ES-I3 (cell line): ENCODE measurements at regions not wholly inside any gene's neighbourhood (a gene's known extent, or its start where the extent isn't known, plus 50 kb on each side); places are given as distances from the start of the nearest gene placed in this dataset.

Experiments
- H3K36me3 ChIP-seq: 2 replicates; pipeline ENCODE4 v1.6.1; 2013; ENCODE audit warnings: mild to moderate bottlenecking, low read length, control low read depth, moderate library complexity; ENCODE audit not compliant: insufficient read depth
- H3K4me1 ChIP-seq: 2 replicates; pipeline ENCODE4 v1.6.1; 2013; ENCODE audit warnings: mild to moderate bottlenecking, control low read depth, low read length; ENCODE audit not compliant: insufficient read depth
- H3K9ac ChIP-seq: 2 replicates; pipeline ENCODE4 v1.6.1; 2013; ENCODE audit warnings: low read depth, mild to moderate bottlenecking, low read length, moderate library complexity
- H3K9me3 ChIP-seq: 2 replicates; pipeline ENCODE4 v1.6.1; 2013; ENCODE audit warnings: mild to moderate bottlenecking, low read length, moderate library complexity; ENCODE audit not compliant: control insufficient read depth, insufficient read depth

DNA sequence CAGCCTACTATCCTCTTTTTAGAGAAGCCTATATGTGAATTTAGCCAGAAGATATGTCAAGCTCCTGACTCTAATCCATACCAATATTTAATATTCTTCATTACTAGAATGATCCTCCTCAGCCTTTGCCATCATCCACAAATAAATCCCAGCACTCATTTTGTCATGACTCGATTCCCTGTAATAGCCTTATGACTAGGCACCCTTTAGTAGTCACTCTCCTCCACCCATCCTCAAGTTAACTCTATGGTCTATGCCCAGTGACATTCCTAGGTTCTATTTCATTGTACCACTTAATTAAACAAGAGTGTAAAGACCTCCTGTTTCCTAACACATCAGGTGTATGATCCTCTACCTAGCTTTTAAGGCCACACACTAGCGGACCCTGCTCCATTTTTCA is 450.4 kb upstream of the CITED2 start:
- H3K9me3 ChIP-seq = no peaks in the 10 kb centered on the region
- H3K4me1 ChIP-seq = no peaks in the 10 kb centered on the region
- no peak overlapping the region for H3K9ac ChIP-seq
- no peaks in the 10 kb centered on the region for H3K36me3 ChIP-seq

DNA sequence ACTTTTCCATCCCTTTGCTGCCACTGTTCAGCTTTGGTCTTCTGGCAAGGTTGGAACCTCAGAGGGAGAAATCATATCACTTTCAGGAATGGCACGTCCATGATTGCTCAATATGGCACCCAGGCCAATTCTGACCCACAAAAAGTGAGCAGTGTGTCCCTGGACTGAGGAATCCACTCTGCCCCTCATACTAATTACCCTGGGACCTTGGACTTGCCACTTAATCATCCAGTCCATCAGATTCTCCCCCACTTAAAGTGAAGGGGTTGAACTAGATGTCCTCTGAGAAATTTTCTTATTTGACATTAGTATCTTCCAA is 449.3 kb upstream of the CITED2 start:
- Histone ChIP-seq H3K9me3 (no peaks in the 10 kb centered on the region), H3K9ac (no peak overlapping the region), H3K4me1 (no peaks in the 10 kb centered on the region), H3K36me3 (no peaks in the 10 kb centered on the region)

DNA sequence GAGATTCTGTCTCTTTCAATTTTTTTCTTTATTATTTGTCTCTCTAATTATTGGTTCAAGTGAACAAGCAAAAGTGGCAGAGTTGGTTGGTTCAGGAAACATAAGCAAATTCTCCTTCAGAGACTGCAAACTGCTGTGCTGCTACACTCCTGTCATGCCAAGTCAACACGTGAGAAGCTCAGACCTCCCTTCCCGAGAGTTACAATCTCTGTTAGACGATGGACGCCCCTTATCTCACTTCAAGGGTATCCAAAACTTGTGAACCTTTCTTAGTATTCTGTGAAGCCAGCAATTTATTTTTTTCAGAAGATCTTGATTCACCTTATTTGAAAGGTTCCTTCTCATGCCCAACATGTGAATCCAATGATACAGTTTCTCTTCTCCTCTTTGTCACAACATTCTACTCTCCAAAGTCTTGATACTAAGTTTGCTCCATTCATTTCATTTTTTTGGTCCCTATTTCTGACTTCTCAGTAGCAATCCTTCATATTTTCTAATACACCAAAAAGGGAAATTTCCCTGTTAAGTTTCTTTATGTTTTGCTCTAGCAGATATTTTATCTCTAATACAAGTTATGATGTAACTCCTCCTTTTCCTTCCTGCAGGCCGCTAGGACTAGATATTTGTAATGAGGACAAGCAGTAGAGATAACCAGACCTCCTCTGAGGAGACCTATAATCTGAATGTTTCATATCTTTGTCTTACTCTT is 448.8 kb upstream of the CITED2 start:
- Histone ChIP-seq H3K9me3 (no peaks in the 10 kb centered on the region), H3K36me3 (no peaks in the 10 kb centered on the region), H3K9ac (no peak overlapping the region), H3K4me1 (no peaks in the 10 kb centered on the region)

- Histone ChIP-seq H3K9me3 (no peaks in the 10 kb centered on the region), H3K36me3 (no peaks in the 10 kb centered on the region), H3K9ac (no peak overlapping the region), H3K4me1 (no peaks in the 10 kb centered on the region)
Observed at GRCh38 chr6:139821676-139822223, 447.3 kb upstream of the CITED2 start.

- H3K36me3 ChIP-seq = no peaks in the 10 kb centered on the region
- H3K4me1 ChIP-seq = no peaks in the 10 kb centered on the region
- no peak overlapping the region for H3K9ac ChIP-seq
- no peaks in the 10 kb centered on the region for H3K9me3 ChIP-seq
Observed at GRCh38 chr6:139820210-139820609, 445.8 kb upstream of the CITED2 start.

DNA sequence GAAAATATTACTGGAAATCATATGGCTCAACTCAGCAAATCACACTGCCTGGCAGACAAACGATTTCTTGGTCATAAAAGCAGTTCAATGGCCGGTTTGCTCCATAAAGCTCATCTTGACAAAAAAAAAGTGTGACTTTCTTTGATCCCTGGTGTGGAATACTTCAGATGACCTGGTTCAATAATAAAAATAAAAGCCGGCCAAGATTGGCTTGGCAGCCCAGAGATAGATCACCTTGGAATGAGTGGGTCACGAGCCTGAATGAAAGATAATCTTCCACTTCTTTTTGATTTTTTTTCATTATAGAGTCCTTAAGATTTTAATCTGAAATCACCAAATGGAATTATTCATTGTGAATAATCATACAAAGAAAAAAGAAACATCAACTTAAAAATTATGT is 445.3 kb upstream of the CITED2 start:
- H3K9ac ChIP-seq = no peak overlapping the region
- no peaks in the 10 kb centered on the region for H3K9me3 ChIP-seq
- no peaks in the 10 kb centered on the region for H3K36me3 ChIP-seq
- no peaks in the 10 kb centered on the region for H3K4me1 ChIP-seq

GRCh38 chr6:139812939-139813338 is 438.5 kb upstream of the CITED2 start:
- no peaks in the 10 kb centered on the region for H3K36me3 ChIP-seq
- no peaks in the 10 kb centered on the region for H3K9me3 ChIP-seq
- no peak overlapping the region for H3K9ac ChIP-seq
- no peaks in the 10 kb centered on the region for H3K4me1 ChIP-seq

DNA sequence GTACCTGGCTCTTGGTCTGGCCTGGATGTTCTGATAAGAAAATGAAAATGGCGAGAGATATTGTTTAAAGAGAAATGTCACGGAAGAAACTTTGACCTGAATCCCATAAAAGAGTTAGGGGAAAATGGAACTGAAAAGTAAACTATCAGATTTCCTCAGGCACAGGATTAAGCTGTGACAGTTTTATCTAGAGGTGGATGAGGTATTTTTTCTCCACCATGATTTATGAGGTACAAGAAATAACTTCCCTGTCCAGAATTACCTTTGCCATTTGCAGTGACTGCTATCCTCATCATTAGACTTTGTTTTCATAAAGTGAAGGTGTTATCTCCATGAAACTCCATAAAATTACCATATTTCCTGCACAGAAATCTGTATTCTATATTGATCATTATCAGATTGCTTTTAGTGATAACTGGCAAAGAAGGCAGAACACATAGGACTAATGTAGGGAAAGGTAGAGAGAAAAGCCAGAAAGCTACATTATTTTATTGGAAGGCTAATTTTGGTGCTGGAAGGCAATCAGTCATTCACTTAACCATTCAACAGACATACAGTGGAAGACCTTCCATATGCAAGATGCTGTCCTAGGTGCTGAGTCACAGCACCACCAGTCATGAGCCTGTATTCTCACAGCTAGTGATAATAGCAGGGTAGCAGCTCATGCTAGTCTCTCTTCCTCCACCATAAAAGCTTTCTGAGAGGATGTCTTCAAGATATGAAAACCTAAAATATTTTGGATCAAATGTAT is 427.3 kb upstream of the CITED2 start:
- Histone ChIP-seq H3K9me3 (0 out of 2 replicates have a peak, but pooled peaks cover 2% of the 10 kb centered on the region), H3K9ac (no peak overlapping the region), H3K4me1 (no peaks in the 10 kb centered on the region), H3K36me3 (no peaks in the 10 kb centered on the region; the same call in 1 of the 2 replicates)

- 0 out of 2 replicates have a peak, but pooled peaks cover 2% of the 10 kb centered on the region for H3K9me3 ChIP-seq
- no peak overlapping the region for H3K9ac ChIP-seq
- no peaks in the 10 kb centered on the region; the same call in 1 of the 2 replicates for H3K36me3 ChIP-seq
- H3K4me1 ChIP-seq = no peaks in the 10 kb centered on the region
Observed at GRCh38 chr6:139800837-139801236, 426.4 kb upstream of the CITED2 start.

GRCh38 chr6:139790527-139790926 is 416.1 kb upstream of the CITED2 start:
- H3K9me3 ChIP-seq = peaks cover 3% of the 10 kb centered on the region; the same call in 1 of the 2 replicates
- H3K9ac ChIP-seq = no peak overlapping the region
- no peaks in the 10 kb centered on the region for H3K4me1 ChIP-seq
- no peaks in the 10 kb centered on the region for H3K36me3 ChIP-seq

DNA sequence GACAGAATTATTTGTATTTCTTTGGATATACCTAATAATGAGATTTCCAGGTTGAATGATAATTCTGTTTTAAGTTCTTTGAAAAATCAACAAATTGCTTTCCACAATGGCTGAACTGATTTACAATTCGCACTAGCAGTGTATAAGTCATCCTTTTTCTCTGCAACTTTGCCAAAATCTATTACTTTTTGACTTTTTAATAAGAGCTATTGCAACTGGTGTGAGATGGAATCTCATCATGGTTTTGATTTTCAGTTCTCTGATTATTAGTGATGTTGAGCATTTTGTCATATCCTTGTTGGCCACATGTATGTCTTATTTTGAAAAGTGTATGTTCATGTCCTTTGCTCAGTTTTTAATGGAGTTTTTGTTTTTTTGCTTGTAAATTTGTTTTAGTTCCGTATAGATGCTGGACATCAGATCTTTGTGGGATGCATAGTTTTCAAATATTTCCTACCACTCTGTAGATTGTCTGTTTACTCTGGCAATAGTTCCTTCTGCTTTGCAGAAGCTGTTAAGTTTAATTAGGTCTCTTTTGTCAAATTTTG is 409.8 kb upstream of the CITED2 start:
- no peaks in the 10 kb centered on the region for H3K36me3 ChIP-seq

GRCh38 chr6:139779988-139780774 is 405.7 kb upstream of the CITED2 start:
- H3K9ac ChIP-seq = no peak overlapping the region
- no peaks in the 10 kb centered on the region for H3K36me3 ChIP-seq
- H3K4me1 ChIP-seq = peaks cover 28% of the 10 kb centered on the region
- H3K9me3 ChIP-seq = no peaks in the 10 kb centered on the region

More for the DNA sequence above, 409.8 kb upstream of the CITED2 start:
- no peaks in the 10 kb centered on the region for H3K4me1 ChIP-seq
- peaks cover 2% of the 10 kb centered on the region; the same call in 1 of the 2 replicates for H3K9me3 ChIP-seq
- H3K9ac ChIP-seq = no peak overlapping the region

- Histone ChIP-seq H3K36me3 (no peaks in the 10 kb centered on the region), H3K9ac (no peak overlapping the region), H3K4me1 (peaks cover 28% of the 10 kb centered on the region), H3K9me3 (no peaks in the 10 kb centered on the region)
Observed at GRCh38 chr6:139778688-139779087, 404.2 kb upstream of the CITED2 start.

DNA sequence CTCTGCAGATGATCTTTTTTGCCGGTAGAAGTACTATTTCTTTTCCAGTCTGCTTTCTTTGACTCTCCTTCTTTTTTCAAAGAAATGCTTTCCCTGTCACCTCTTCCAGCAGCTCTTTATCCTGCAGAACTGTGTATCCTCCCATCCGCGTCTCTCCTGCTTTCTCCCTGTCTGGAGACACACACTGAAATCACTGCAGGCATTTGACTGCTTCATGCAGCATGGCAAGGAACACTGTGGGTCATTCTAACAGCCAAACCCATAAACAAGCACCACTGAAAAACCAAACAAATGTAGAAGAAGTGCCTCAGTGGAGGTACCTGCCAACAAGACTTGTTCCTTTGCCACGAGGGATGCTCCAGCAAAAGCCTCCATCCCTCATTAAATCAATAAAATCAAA is 403.7 kb upstream of the CITED2 start:
- Histone ChIP-seq H3K4me1 (peaks cover 28% of the 10 kb centered on the region), H3K36me3 (no peaks in the 10 kb centered on the region), H3K9me3 (no peaks in the 10 kb centered on the region), H3K9ac (no peak overlapping the region)
